Activated T-helper 17 cell treated with anti-CD3 and anti-CD28 coated beads, Interleukin-2, amount 50 U/mL, for 72 hours (primary cell): ENCODE measurements at regions not wholly inside any gene's neighbourhood (a gene's known extent, or its start where the extent isn't known, plus 50 kb on each side); places are given as distances from the start of the nearest gene placed in this dataset.
"Not testable (repeated sequence)": the region's sequence is repeated elsewhere in the genome, so short reads cannot be mapped to it uniquely, and the experiment has no call there.

Experiments used
- ATAC-seq: fragments of 150-1000 bp; cut with Tn5 transposase; replicated peaks from 2 replicates; pipeline ENCODE4 v1.10.0; 2021; ENCODE audit warnings: mild to moderate bottlenecking, moderate library complexity
- H3K27ac Mint-ChIP-seq: one replicate; pipeline ENCODE4 v1.8.0; 2022; ENCODE audit warnings: mixed read lengths
- H3K27me3 Mint-ChIP-seq: one replicate; pipeline ENCODE4 v1.8.0; 2022; ENCODE audit warnings: mixed read lengths
- H3K36me3 Mint-ChIP-seq: one replicate; pipeline ENCODE4 v1.8.0; 2022; ENCODE audit warnings: low read depth, mild to moderate bottlenecking, mixed read lengths
- H3K4me1 Mint-ChIP-seq: one replicate; pipeline ENCODE4 v1.8.0; 2022; ENCODE audit warnings: mixed read lengths
- H3K4me3 Mint-ChIP-seq: one replicate; pipeline ENCODE4 v1.8.0; 2022; ENCODE audit warnings: mild to moderate bottlenecking, mixed read lengths
- H3K9me3 Mint-ChIP-seq: one replicate; pipeline ENCODE4 v1.8.0; 2022; ENCODE audit warnings: mixed read lengths

GRCh38 chr7:52355053-52355452, 680.4 kb upstream of the POM121L12 start:
- Mint-ChIP-seq H3K36me3 (no peaks in the 10 kb centered on the region), H3K4me3 (no peak overlapping the region), H3K27ac (no peak overlapping the region), H3K27me3 (no peaks in the 10 kb centered on the region), H3K4me1 (no peaks in the 10 kb centered on the region), H3K9me3 (peaks cover 8% of the 10 kb centered on the region)
- ATAC-seq, result no peak

GRCh38 chr7:52352013-52352981, 683.1 kb upstream of the POM121L12 start:
- Mint-ChIP-seq H3K4me1 (no peaks in the 10 kb centered on the region), H3K27me3 (no peaks in the 10 kb centered on the region), H3K4me3 (no peak overlapping the region), H3K27ac (no peak overlapping the region), H3K9me3 (peaks cover 4% of the 10 kb centered on the region), H3K36me3 (no peaks in the 10 kb centered on the region)
- ATAC-seq, result no peak

GRCh38 chr7:52344015-52344414, 691.4 kb upstream of the POM121L12 start:
- Mint-ChIP-seq H3K4me1 (no peaks in the 10 kb centered on the region), H3K27ac (no peak overlapping the region), H3K4me3 (no peak overlapping the region), H3K36me3 (no peaks in the 10 kb centered on the region), H3K27me3 (no peaks in the 10 kb centered on the region), H3K9me3 (peaks cover 18% of the 10 kb centered on the region)
- no peak for ATAC-seq

GRCh38 chr7:52340067-52340466, 695.4 kb upstream of the POM121L12 start:
- Mint-ChIP-seq H3K36me3 (no peaks in the 10 kb centered on the region), H3K9me3 (peaks cover 14% of the 10 kb centered on the region), H3K4me3 (no peak overlapping the region), H3K4me1 (no peaks in the 10 kb centered on the region), H3K27ac (no peak overlapping the region), H3K27me3 (no peaks in the 10 kb centered on the region)
- ATAC-seq, result no peak

- not testable (repeated sequence) for H3K4me1 Mint-ChIP-seq, H3K4me3 Mint-ChIP-seq, H3K27me3 Mint-ChIP-seq, H3K9me3 Mint-ChIP-seq, ATAC-seq, H3K27ac Mint-ChIP-seq, H3K36me3 Mint-ChIP-seq
Measured at GRCh38 chr7:52328328-52328727, 707.1 kb upstream of the POM121L12 start.

- H3K27ac Mint-ChIP-seq, result no peak overlapping the region
- no peak for ATAC-seq
- peaks cover 13% of the 10 kb centered on the region for H3K9me3 Mint-ChIP-seq
- H3K4me1 Mint-ChIP-seq, result no peaks in the 10 kb centered on the region
- no peaks in the 10 kb centered on the region for H3K36me3 Mint-ChIP-seq
- H3K27me3 Mint-ChIP-seq, result no peaks in the 10 kb centered on the region
- H3K4me3 Mint-ChIP-seq, result no peak overlapping the region
Measured at GRCh38 chr7:52325237-52325636, 710.2 kb upstream of the POM121L12 start.

- Mint-ChIP-seq H3K4me1 (no peaks in the 10 kb centered on the region), H3K36me3 (no peaks in the 10 kb centered on the region), H3K9me3 (peaks cover 13% of the 10 kb centered on the region), H3K4me3 (no peak overlapping the region), H3K27me3 (no peaks in the 10 kb centered on the region), H3K27ac (no peak overlapping the region)
- no peak for ATAC-seq
Measured at GRCh38 chr7:52323202-52323746, 712.2 kb upstream of the POM121L12 start.

- Mint-ChIP-seq H3K27ac (no peak overlapping the region), H3K4me3 (no peak overlapping the region), H3K36me3 (no peaks in the 10 kb centered on the region), H3K4me1 (no peaks in the 10 kb centered on the region), H3K27me3 (no peaks in the 10 kb centered on the region), H3K9me3 (peaks cover 16% of the 10 kb centered on the region)
- ATAC-seq, result no peak
Measured at GRCh38 chr7:52320610-52321009, 714.8 kb upstream of the POM121L12 start.

- Mint-ChIP-seq H3K36me3 (no peaks in the 10 kb centered on the region), H3K4me3 (no peak overlapping the region), H3K9me3 (peaks cover 13% of the 10 kb centered on the region), H3K27ac (no peak overlapping the region), H3K4me1 (no peaks in the 10 kb centered on the region), H3K27me3 (no peaks in the 10 kb centered on the region)
- ATAC-seq, result no peak
Measured at GRCh38 chr7:52317921-52318320, 717.5 kb upstream of the POM121L12 start.

GRCh38 chr7:52311886-52312285, 723.5 kb upstream of the POM121L12 start:
- no peak for ATAC-seq
- no peak overlapping the region for H3K27ac Mint-ChIP-seq
- H3K27me3 Mint-ChIP-seq, result no peaks in the 10 kb centered on the region
- H3K9me3 Mint-ChIP-seq, result peaks cover 10% of the 10 kb centered on the region
- no peak overlapping the region for H3K4me3 Mint-ChIP-seq
- no peaks in the 10 kb centered on the region for H3K36me3 Mint-ChIP-seq
- H3K4me1 Mint-ChIP-seq, result no peaks in the 10 kb centered on the region

GRCh38 chr7:52309631-52310030, 725.8 kb upstream of the POM121L12 start:
- no peak overlapping the region for H3K27ac Mint-ChIP-seq
- H3K4me3 Mint-ChIP-seq, result no peak overlapping the region
- H3K9me3 Mint-ChIP-seq, result peaks cover 7% of the 10 kb centered on the region
- no peaks in the 10 kb centered on the region for H3K27me3 Mint-ChIP-seq
- no peaks in the 10 kb centered on the region for H3K36me3 Mint-ChIP-seq
- no peaks in the 10 kb centered on the region for H3K4me1 Mint-ChIP-seq
- ATAC-seq, result no peak

- no peak overlapping the region for H3K27ac Mint-ChIP-seq
- no peaks in the 10 kb centered on the region for H3K36me3 Mint-ChIP-seq
- peaks cover 12% of the 10 kb centered on the region for H3K9me3 Mint-ChIP-seq
- no peak overlapping the region for H3K4me3 Mint-ChIP-seq
- ATAC-seq, result no peak
- no peaks in the 10 kb centered on the region for H3K27me3 Mint-ChIP-seq
- no peaks in the 10 kb centered on the region for H3K4me1 Mint-ChIP-seq
Measured at GRCh38 chr7:52302765-52303520, 732.5 kb upstream of the POM121L12 start.

- Mint-ChIP-seq H3K4me1 (no peaks in the 10 kb centered on the region), H3K9me3 (peaks cover 14% of the 10 kb centered on the region), H3K27ac (no peak overlapping the region), H3K4me3 (no peak overlapping the region), H3K27me3 (no peaks in the 10 kb centered on the region), H3K36me3 (no peaks in the 10 kb centered on the region)
- ATAC-seq, result no peak
Measured at GRCh38 chr7:52297128-52297527, 738.3 kb upstream of the POM121L12 start.

- no peak overlapping the region for H3K27ac Mint-ChIP-seq
- no peaks in the 10 kb centered on the region for H3K4me1 Mint-ChIP-seq
Measured at GRCh38 chr7:52294942-52295341, 740.5 kb upstream of the POM121L12 start.

GRCh38 chr7:52289247-52289646, 746.2 kb upstream of the POM121L12 start:
- no peaks in the 10 kb centered on the region for H3K4me1 Mint-ChIP-seq
- ATAC-seq, result no peak
- peaks cover 3% of the 10 kb centered on the region for H3K9me3 Mint-ChIP-seq
- H3K27me3 Mint-ChIP-seq, result no peaks in the 10 kb centered on the region
- H3K36me3 Mint-ChIP-seq, result no peaks in the 10 kb centered on the region
- no peak overlapping the region for H3K4me3 Mint-ChIP-seq
- no peak overlapping the region for H3K27ac Mint-ChIP-seq

More at GRCh38 chr7:52294942-52295341, 740.5 kb upstream of the POM121L12 start:
- H3K36me3 Mint-ChIP-seq, result no peaks in the 10 kb centered on the region
- no peak overlapping the region for H3K4me3 Mint-ChIP-seq
- no peak for ATAC-seq
- no peaks in the 10 kb centered on the region for H3K27me3 Mint-ChIP-seq
- H3K9me3 Mint-ChIP-seq, result peaks cover 7% of the 10 kb centered on the region
